ENCODE measurements at regions not wholly inside any gene's neighbourhood (a gene's known extent, or its start where the extent isn't known, plus 50 kb on each side); places are given as distances from the start of the nearest gene placed in this dataset.

GRCh38 chr6:170232186-170233002 is 58.5 kb downstream of the DLL1 start:
- no peak for DNase-seq (ENCODE audit: low read depth)

GRCh38 chr6:170231293-170232185 is 59.3 kb downstream of the DLL1 start:
- no peak for DNase-seq (ENCODE audit: low read depth)

GRCh38 chr6:170230520-170231292 is 60.2 kb downstream of the DLL1 start:
- no peak for DNase-seq (ENCODE audit: low read depth)

- no peak for DNase-seq (ENCODE audit: low read depth)
These were observed 60.9 kb downstream of the DLL1 start for GRCh38 chr6:170229851-170230519.

- DNase-seq (ENCODE audit: low read depth), result no peak
These were observed 61.5 kb downstream of the DLL1 start for GRCh38 chr6:170229396-170229795.

GRCh38 chr6:170228946-170229310 is 62.0 kb downstream of the DLL1 start:
- no peak for DNase-seq (ENCODE audit: low read depth)

- DNase-seq (ENCODE audit: low read depth), result no peak
These were observed 62.6 kb downstream of the DLL1 start for GRCh38 chr6:170227996-170228945.

- no peak for DNase-seq (ENCODE audit: low read depth)
These were observed 63.3 kb downstream of the DLL1 start for GRCh38 chr6:170227521-170227983.

- no peak for DNase-seq (ENCODE audit: low read depth)
These were observed 64.2 kb downstream of the DLL1 start for GRCh38 chr6:170226647-170227046.

- no peak for DNase-seq (ENCODE audit: low read depth)
These were observed 64.9 kb downstream of the DLL1 start for GRCh38 chr6:170225852-170226417.

GRCh38 chr6:170224694-170225660 is 65.9 kb downstream of the DLL1 start:
- DNase-seq (ENCODE audit: low read depth), result peak; percentile 38

- no peak for DNase-seq (ENCODE audit: low read depth)
These were observed 66.9 kb downstream of the DLL1 start for GRCh38 chr6:170223718-170224693.

- DNase-seq (ENCODE audit: low read depth), result no peak
These were observed 68.1 kb downstream of the DLL1 start for GRCh38 chr6:170222498-170223471.

GRCh38 chr6:170221753-170222400 is 69.0 kb downstream of the DLL1 start:
- no peak for DNase-seq (ENCODE audit: low read depth)

- no peak for DNase-seq (ENCODE audit: low read depth)
These were observed 69.7 kb downstream of the DLL1 start for GRCh38 chr6:170221052-170221752.

Data from HT1080 (cell line).